ENCODE measurements at regions not wholly inside any gene's neighbourhood (a gene's known extent, or its start where the extent isn't known, plus 50 kb on each side); places are given as distances from the start of the nearest gene placed in this dataset.

- H3K27ac ChIP-seq (ENCODE audit: low read depth, low read length), result no peak overlapping the region
- no peaks in the 10 kb centered on the region for H4K20me1 ChIP-seq (ENCODE audit: insufficient read depth, low read length)
- H2AFZ ChIP-seq (ENCODE audit: low read depth, low read length), result no peak overlapping the region
- no peak overlapping the region for H3K9ac ChIP-seq (ENCODE audit: low read length)
- FAIRE-seq, result no peak
- Mint-ChIP-seq H3K9me3 (ENCODE audit: unreplicated experiment) (no peaks in the 10 kb centered on the region), H3K4me1 (ENCODE audit: low read depth, unreplicated experiment) (no peaks in the 10 kb centered on the region), H3K4me3 (ENCODE audit: unreplicated experiment) (no peak overlapping the region), H3K36me3 (ENCODE audit: low read depth, unreplicated experiment) (no peaks in the 10 kb centered on the region), H3K27ac (ENCODE audit: unreplicated experiment) (no peak overlapping the region), H3K27me3 (ENCODE audit: low read depth, unreplicated experiment) (no peaks in the 10 kb centered on the region)
- no peak overlapping the region for H3K4me3 ChIP-seq (ENCODE audit: insufficient read depth, low read depth, low read length)
- no peaks in the 10 kb centered on the region for H3K36me3 ChIP-seq (ENCODE audit: insufficient read depth, low read length)
- no peaks in the 10 kb centered on the region for H3K27me3 ChIP-seq (ENCODE audit: insufficient read depth, low read length)
- TF ChIP-seq EZH2 (IDR thresholded peaks at IDR 0.05; ENCODE audit: insufficient read depth, low read length) (no peak), CTCF (IDR thresholded peaks at IDR 0.05; ENCODE audit: insufficient read depth, low read depth, low read length) (no peak)
- DNase-seq (ENCODE audit: low read depth), result no peak
- H3K4me2 ChIP-seq (ENCODE audit: low read length), result no peak overlapping the region
- H3K9me3 ChIP-seq (ENCODE audit: insufficient read depth, low read depth, low read length), result no peaks in the 10 kb centered on the region
- H3K4me1 ChIP-seq (ENCODE audit: insufficient read depth, low read length), result no peaks in the 10 kb centered on the region
- H3K79me2 ChIP-seq (ENCODE audit: insufficient read depth, low read length), result no peaks in the 10 kb centered on the region
Measured at GRCh38 chr9:78654324-78654723, 357.4 kb downstream of the PSAT1 start.

- H3K9me3 Mint-ChIP-seq (ENCODE audit: unreplicated experiment), result no peaks in the 10 kb centered on the region
- H2AFZ ChIP-seq (ENCODE audit: low read depth, low read length), result no peak overlapping the region
- no peaks in the 10 kb centered on the region for H3K27me3 ChIP-seq (ENCODE audit: insufficient read depth, low read length)
- peaks cover 7% of the 10 kb centered on the region for H3K4me1 Mint-ChIP-seq (ENCODE audit: low read depth, unreplicated experiment)
- no peaks in the 10 kb centered on the region for H3K27me3 Mint-ChIP-seq (ENCODE audit: low read depth, unreplicated experiment)
- no peak overlapping the region for H3K9ac ChIP-seq (ENCODE audit: low read length)
- no peak for TF ChIP-seq CTCF (IDR thresholded peaks at IDR 0.05; ENCODE audit: insufficient read depth, low read depth, low read length)
- no peak for TF ChIP-seq EZH2 (IDR thresholded peaks at IDR 0.05; ENCODE audit: insufficient read depth, low read length)
- H3K27ac Mint-ChIP-seq (ENCODE audit: unreplicated experiment), result no peak overlapping the region
- H3K79me2 ChIP-seq (ENCODE audit: insufficient read depth, low read length), result no peaks in the 10 kb centered on the region
- H3K9me3 ChIP-seq (ENCODE audit: insufficient read depth, low read depth, low read length), result no peaks in the 10 kb centered on the region
- H3K36me3 Mint-ChIP-seq (ENCODE audit: low read depth, unreplicated experiment), result no peaks in the 10 kb centered on the region
- H3K4me2 ChIP-seq (ENCODE audit: low read length), result no peak overlapping the region
- no peak for DNase-seq (ENCODE audit: low read depth)
- FAIRE-seq, result no peak
- H3K36me3 ChIP-seq (ENCODE audit: insufficient read depth, low read length), result no peaks in the 10 kb centered on the region
- H4K20me1 ChIP-seq (ENCODE audit: insufficient read depth, low read length), result no peaks in the 10 kb centered on the region
- no peaks in the 10 kb centered on the region for H3K4me1 ChIP-seq (ENCODE audit: insufficient read depth, low read length)
- H3K4me3 ChIP-seq (ENCODE audit: insufficient read depth, low read depth, low read length), result no peak overlapping the region
- no peak overlapping the region for H3K4me3 Mint-ChIP-seq (ENCODE audit: unreplicated experiment)
- H3K27ac ChIP-seq (ENCODE audit: low read depth, low read length), result no peak overlapping the region
Measured at GRCh38 chr9:78663369-78663768, 366.4 kb downstream of the PSAT1 start.

- no peaks in the 10 kb centered on the region for H3K79me2 ChIP-seq (ENCODE audit: insufficient read depth, low read length)
- DNase-seq (ENCODE audit: low read depth) (no peak), FAIRE-seq (no peak)
- H3K27ac ChIP-seq (ENCODE audit: low read depth, low read length), result no peak overlapping the region
- TF ChIP-seq EZH2 (IDR thresholded peaks at IDR 0.05; ENCODE audit: insufficient read depth, low read length) (no peak), CTCF (IDR thresholded peaks at IDR 0.05; ENCODE audit: insufficient read depth, low read depth, low read length) (no peak)
- Mint-ChIP-seq H3K4me1 (ENCODE audit: low read depth, unreplicated experiment) (peaks cover 16% of the 10 kb centered on the region), H3K27me3 (ENCODE audit: low read depth, unreplicated experiment) (no peaks in the 10 kb centered on the region), H3K9me3 (ENCODE audit: unreplicated experiment) (no peaks in the 10 kb centered on the region), H3K4me3 (ENCODE audit: unreplicated experiment) (no peak overlapping the region), H3K36me3 (ENCODE audit: low read depth, unreplicated experiment) (no peaks in the 10 kb centered on the region), H3K27ac (ENCODE audit: unreplicated experiment) (no peak overlapping the region)
- no peak overlapping the region for H3K9ac ChIP-seq (ENCODE audit: low read length)
- H3K4me3 ChIP-seq (ENCODE audit: insufficient read depth, low read depth, low read length), result no peak overlapping the region
- no peak overlapping the region for H2AFZ ChIP-seq (ENCODE audit: low read depth, low read length)
- no peaks in the 10 kb centered on the region for H3K4me1 ChIP-seq (ENCODE audit: insufficient read depth, low read length)
- H4K20me1 ChIP-seq (ENCODE audit: insufficient read depth, low read length), result no peaks in the 10 kb centered on the region
- H3K9me3 ChIP-seq (ENCODE audit: insufficient read depth, low read depth, low read length), result no peaks in the 10 kb centered on the region
- no peaks in the 10 kb centered on the region for H3K36me3 ChIP-seq (ENCODE audit: insufficient read depth, low read length)
- no peak overlapping the region for H3K4me2 ChIP-seq (ENCODE audit: low read length)
- no peaks in the 10 kb centered on the region for H3K27me3 ChIP-seq (ENCODE audit: insufficient read depth, low read length)
Measured at GRCh38 chr9:78664370-78664769, 367.4 kb downstream of the PSAT1 start.

Measured in astrocyte (in vitro differentiated cells and primary cell).